ENCODE measurements at regions not wholly inside any gene's neighbourhood (a gene's known extent, or its start where the extent isn't known, plus 50 kb on each side); places are given as distances from the start of the nearest gene placed in this dataset.

DNA sequence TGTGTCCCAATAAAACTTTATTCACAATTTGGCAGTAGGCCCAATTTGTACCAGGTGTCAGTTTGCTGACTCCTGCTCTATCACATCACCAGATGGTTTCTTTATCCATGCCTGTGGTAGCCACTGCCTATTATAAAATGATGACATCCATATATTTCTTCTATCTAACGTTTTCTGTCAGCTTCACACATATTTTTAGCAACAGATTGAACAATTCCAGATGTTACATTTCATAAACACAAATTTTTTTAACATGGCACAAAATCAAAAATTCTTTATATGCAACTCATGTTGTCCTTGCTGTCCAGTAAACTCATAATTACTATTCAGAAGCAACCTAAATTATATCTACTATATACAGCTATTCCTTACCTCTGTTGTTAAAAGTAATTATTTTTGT lies 1371.6 kb downstream of the NSUN3 start:
- TF ChIP-seq, protein P1, sequence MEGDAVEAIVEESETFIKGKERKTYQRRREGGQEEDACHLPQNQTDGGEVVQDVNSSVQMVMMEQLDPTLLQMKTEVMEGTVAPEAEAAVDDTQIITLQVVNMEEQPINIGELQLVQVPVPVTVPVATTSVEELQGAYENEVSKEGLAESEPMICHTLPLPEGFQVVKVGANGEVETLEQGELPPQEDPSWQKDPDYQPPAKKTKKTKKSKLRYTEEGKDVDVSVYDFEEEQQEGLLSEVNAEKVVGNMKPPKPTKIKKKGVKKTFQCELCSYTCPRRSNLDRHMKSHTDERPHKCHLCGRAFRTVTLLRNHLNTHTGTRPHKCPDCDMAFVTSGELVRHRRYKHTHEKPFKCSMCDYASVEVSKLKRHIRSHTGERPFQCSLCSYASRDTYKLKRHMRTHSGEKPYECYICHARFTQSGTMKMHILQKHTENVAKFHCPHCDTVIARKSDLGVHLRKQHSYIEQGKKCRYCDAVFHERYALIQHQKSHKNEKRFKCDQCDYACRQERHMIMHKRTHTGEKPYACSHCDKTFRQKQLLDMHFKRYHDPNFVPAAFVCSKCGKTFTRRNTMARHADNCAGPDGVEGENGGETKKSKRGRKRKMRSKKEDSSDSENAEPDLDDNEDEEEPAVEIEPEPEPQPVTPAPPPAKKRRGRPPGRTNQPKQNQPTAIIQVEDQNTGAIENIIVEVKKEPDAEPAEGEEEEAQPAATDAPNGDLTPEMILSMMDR (IDR thresholded peaks at IDR 0.05; ENCODE audit: borderline replicate concordance, extremely low read depth, low read length, poor library complexity, severe bottlenecking) = no peak
- TF ChIP-seq EZH2 (IDR thresholded peaks at IDR 0.05; ENCODE audit: borderline replicate concordance, low read depth, low read length, severe bottlenecking) = no peak

Data from DND-41 (cell line).